IMR-90 (cell line): ENCODE measurements at regions not wholly inside any gene's neighbourhood (a gene's known extent, or its start where the extent isn't known, plus 50 kb on each side); places are given as distances from the start of the nearest gene placed in this dataset.

Source experiments
- ATAC-seq: fragments of 200-7000 bp; cut with Tn5 transposase; 2 replicates; pipeline ENCODE4 v1.9.1; 2020; ENCODE audit warnings: low read depth, mild to moderate bottlenecking, moderate library complexity
- BruUV-seq: library from RNA; stranded (reverse); fragments of 400-500 nt; replicated peaks from 2 replicates; lab custom pipeline; 2021; lab: Mats Ljungman, UMichigan
- CTCF ChIA-PET: fragments of 300-600 bp; formaldehyde crosslinking; extraction: SDS; loops from one replicate; lab custom pipeline; 2021; ENCODE audit warnings: antibody characterized with exemption; lab: Yijun Ruan, JAX
- POLR2A ChIA-PET: fragments of 300-600 bp; sonication (Branson Sonifier 250); formaldehyde crosslinking; loops from one replicate; lab custom pipeline; 2022; ENCODE audit warnings: antibody characterized with exemption; ENCODE audit not compliant: unreplicated experiment; lab: Charles Lee
- DNase-seq: peaks from one replicate; pipeline ENCODE4 v3.0.0; 2013
- H2AFZ ChIP-seq: replicated peaks from 2 replicates; pipeline ENCODE3; 2013; ENCODE audit warnings: low read length, mild to moderate bottlenecking; ENCODE audit not compliant: poor library complexity
- H2AK5ac ChIP-seq: 2 replicates; pipeline ENCODE4 v1.6.1; 2013; ENCODE audit warnings: low read depth, low read length, inconsistent platforms
- H2AK9ac ChIP-seq: replicated peaks from 2 replicates; pipeline ENCODE3; 2013; ENCODE audit warnings: mild to moderate bottlenecking, low read depth, low read length, moderate library complexity; ENCODE audit not compliant: poor library complexity
- H2BK120ac ChIP-seq: 2 replicates; pipeline ENCODE4 v1.6.1; 2013; ENCODE audit warnings: low read depth, low read length, inconsistent platforms
- H2BK15ac ChIP-seq: 3 replicates; pipeline ENCODE4 v1.6.1; 2013; ENCODE audit warnings: low read depth, low read length, inconsistent platforms
- H2BK20ac ChIP-seq: 2 replicates; pipeline ENCODE4 v1.6.1; 2013; ENCODE audit warnings: low read depth, mild to moderate bottlenecking, inconsistent platforms, low read length, moderate library complexity
- H2BK5ac ChIP-seq: 2 replicates; pipeline ENCODE4 v1.6.1; 2013; ENCODE audit warnings: mild to moderate bottlenecking, low read depth, low read length, inconsistent platforms; ENCODE audit not compliant: poor library complexity, severe bottlenecking
- H3K14ac ChIP-seq: replicated peaks from 2 replicates; pipeline ENCODE4 v1.6.1; 2013; ENCODE audit warnings: low read depth, low read length, inconsistent platforms
- H3K18ac ChIP-seq: 2 replicates; pipeline ENCODE4 v1.6.1; 2013; ENCODE audit warnings: low read depth, low read length, control low read depth
- H3K23ac ChIP-seq: 2 replicates; pipeline ENCODE4 v1.6.1; 2013; ENCODE audit warnings: low read depth, low read length, inconsistent platforms
- H3K27ac ChIP-seq: 2 replicates; pipeline ENCODE4 v1.5.1; 2013; ENCODE audit warnings: mild to moderate bottlenecking, control low read depth, low read length; ENCODE audit not compliant: insufficient read depth
- H3K27me3 ChIP-seq: 2 replicates; pipeline ENCODE4 v1.6.1; 2013; ENCODE audit warnings: low read length; ENCODE audit not compliant: control insufficient read depth, insufficient read depth
- H3K36me3 ChIP-seq: 2 replicates; pipeline ENCODE4 v1.6.1; 2013; ENCODE audit warnings: low read length, mixed read lengths; ENCODE audit not compliant: control insufficient read depth, insufficient read depth
- H3K4ac ChIP-seq: 2 replicates; pipeline ENCODE4 v1.6.1; 2013; ENCODE audit warnings: low read depth, low read length, inconsistent platforms
- H3K4me1 ChIP-seq: 2 replicates; pipeline ENCODE4 v1.6.1; 2013; ENCODE audit warnings: low read length, mixed read lengths; ENCODE audit not compliant: control insufficient read depth, insufficient read depth
- H3K4me2 ChIP-seq: 2 replicates; pipeline ENCODE4 v1.6.1; 2013; ENCODE audit warnings: low read depth, mild to moderate bottlenecking, control low read depth, low read length, moderate library complexity
- H3K4me3 ChIP-seq: 2 replicates; pipeline ENCODE4 v1.5.1; 2013; ENCODE audit warnings: low read depth, mild to moderate bottlenecking, control low read depth, low read length, moderate library complexity; ENCODE audit not compliant: insufficient read depth
- H3K56ac ChIP-seq: 2 replicates; pipeline ENCODE4 v1.6.1; 2013; ENCODE audit warnings: low read length, inconsistent platforms; ENCODE audit not compliant: insufficient read depth; ENCODE audit errors: extremely low read depth
- H3K79me1 ChIP-seq, 2 experiments: 2 replicates each; pipeline ENCODE4 v1.6.1; 2013; ENCODE audit warnings: low read length in 2 of 2, inconsistent platforms in 1 of 2, low read depth in 1 of 2
- H3K9ac ChIP-seq: 2 replicates; pipeline ENCODE4 v1.6.1; 2013; ENCODE audit warnings: low read depth, low read length, control low read depth
- H3K9me1 ChIP-seq: 2 replicates; pipeline ENCODE4 v1.6.1; 2013; ENCODE audit warnings: low read length, inconsistent platforms; ENCODE audit not compliant: insufficient read depth
- H3K9me3 ChIP-seq: 2 replicates; pipeline ENCODE4 v1.6.1; 2013; ENCODE audit warnings: low read length; ENCODE audit not compliant: control insufficient read depth, insufficient read depth
- H4K20me1 ChIP-seq: 2 replicates; pipeline ENCODE4 v1.6.1; 2013; ENCODE audit warnings: low read length, inconsistent platforms; ENCODE audit not compliant: insufficient read depth
- H4K5ac ChIP-seq: 2 replicates; pipeline ENCODE4 v1.6.1; 2013; ENCODE audit warnings: mild to moderate bottlenecking, low read depth, low read length, control low read depth
- H4K8ac ChIP-seq, 2 experiments: 2 replicates each; pipeline ENCODE4 v1.6.1; 2013; ENCODE audit warnings: low read depth in 2 of 2, low read length in 2 of 2, control low read depth in 1 of 2, inconsistent platforms in 1 of 2
- H4K91ac ChIP-seq: 2 replicates; pipeline ENCODE4 v1.6.1; 2013; ENCODE audit warnings: low read depth, low read length, inconsistent platforms; ENCODE audit not compliant: insufficient read depth
- BHLHE40 ChIP-seq: fragments of 150-350 bp; IDR thresholded peaks from 2 replicates; pipeline ENCODE4 v1.6.1; 2016; ENCODE audit warnings: mild to moderate bottlenecking, low read depth, low read length
- MAZ ChIP-seq: IDR thresholded peaks from 2 replicates; pipeline ENCODE4 v1.6.1; 2012; ENCODE audit warnings: low read depth, mild to moderate bottlenecking, low read length, improper control_type of control experiment, moderate library complexity, borderline replicate concordance
- MXI1 ChIP-seq: IDR thresholded peaks from 2 replicates; pipeline ENCODE4 v1.6.1; 2012; ENCODE audit warnings: low read depth, mild to moderate bottlenecking, low read length, moderate library complexity, borderline replicate concordance
- POLR2A ChIP-seq: IDR thresholded peaks from 2 replicates; pipeline ENCODE4 v1.6.1; 2012; ENCODE audit warnings: mild to moderate bottlenecking, low read depth, low read length
- RAD21 ChIP-seq: IDR thresholded peaks from 2 replicates; pipeline ENCODE4 v1.6.1; 2012; ENCODE audit warnings: low read length, improper control_type of control experiment
- RCOR1 ChIP-seq: IDR thresholded peaks from 2 replicates; pipeline ENCODE4 v1.6.1; 2012; ENCODE audit warnings: mild to moderate bottlenecking, low read length, improper control_type of control experiment; ENCODE audit not compliant: insufficient replicate concordance
- SMC3 ChIP-seq: fragments of 150-350 bp; IDR thresholded peaks from 2 replicates; pipeline ENCODE4 v1.6.1; 2016; ENCODE audit warnings: low read depth, mild to moderate bottlenecking, antibody characterized with exemption, low read length, moderate library complexity
- USF2 ChIP-seq: fragments of 150-350 bp; IDR thresholded peaks from 2 replicates; pipeline ENCODE4 v1.6.1; 2017; ENCODE audit warnings: mild to moderate bottlenecking, antibody characterized with exemption, low read length, low read depth
- WGBS, 2 experiments: methylation state at CpG; one replicate each; pipeline versions ENCODE4 v1.1.5 to v1.1.7; 2013; ENCODE audit warnings: missing lambda C conversion rate in 2 of 2; ENCODE audit not compliant: insufficient read length in 1 of 2; ENCODE audit errors: extremely low coverage in 2 of 2; 5-methylcytosine and 5-hydroxymethylcytosine counted together
- dilution Hi-C: fragments of 300-500 bp; cut with HindIII; formaldehyde crosslinking; loops from one replicate; pipeline ENCODE4 v1.14.3; 2018; ENCODE audit warnings: low sequenced_read_pairs; ENCODE audit not compliant: unreplicated experiment
- in situ Hi-C: fragments of 300-500 bp; cut with MboI; formaldehyde crosslinking; loops from 3 replicates; pipeline ENCODE4 v1.14.3; 2019; ENCODE audit warnings: low sequenced_read_pairs, inconsistent platforms, mixed read lengths
- intact Hi-C: fragments of 100-400 bp; cut with micrococcal nuclease; formaldehyde crosslinking; loops from 2 replicates; pipeline ENCODE4 v1.10.0; 2022
- TF ChIP-seq, protein P1 (sequence below): fragments of 150-350 bp; IDR thresholded peaks from 2 replicates; pipeline ENCODE4 v1.6.1; 2016; ENCODE audit warnings: low read depth, mild to moderate bottlenecking, low read length, moderate library complexity, borderline replicate concordance

GRCh38 chr15:81930582-81931369, 115.0 kb downstream of the MEX3B start:
- Histone ChIP-seq H3K27ac (no peak overlapping the region), H2AFZ (no peak overlapping the region), H3K9ac (no peak overlapping the region), H3K4me3 (no peak overlapping the region), H3K9me1 (no peaks in the 10 kb centered on the region), H3K4me2 (no peak overlapping the region), H3K4me1 (no peaks in the 10 kb centered on the region; the same call in 1 of the 2 replicates), H4K91ac (no peak overlapping the region), H3K56ac (no peak overlapping the region), H2AK9ac (no peak overlapping the region), H3K18ac (no peak overlapping the region), H3K4ac (no peak overlapping the region; the same call in 1 of the 2 replicates), H3K36me3 (no peaks in the 10 kb centered on the region), H4K8ac (no peak overlapping the region), H3K14ac (no peak overlapping the region), H3K79me1 (no peaks in the 10 kb centered on the region), H4K5ac (no peak overlapping the region), H2BK5ac (no peak overlapping the region), H3K23ac (no peak overlapping the region), H2BK20ac (no peak overlapping the region), H2AK5ac (no peak overlapping the region), H2BK120ac (no peak overlapping the region), H3K27me3 (no peaks in the 10 kb centered on the region), H2BK15ac (no peak overlapping the region), H4K20me1 (no peaks in the 10 kb centered on the region), H3K9me3 (no peaks in the 10 kb centered on the region)
- dilution Hi-C loops: no loop called here
- ChIA-PET CTCF (interaction anchor here (0.5 kb wide), 1 partner anchor 1928 kb away, joined by 3 read pairs; no protein-coding TSS in a partner anchor), POLR2A (interaction anchor here (0.5 kb wide), 1 partner anchor 225 kb away, joined by 6 read pairs; no protein-coding TSS in a partner anchor)
- BruUV-seq: no TSS peak
- in situ Hi-C loops: loop anchor here (10.0 kb wide), 1 partner anchor 456 kb away; no protein-coding TSS in a partner anchor
- intact Hi-C loops: loop anchor here (5.0 kb wide), 1 partner anchor 88 kb away; no protein-coding TSS in a partner anchor
- no peak for DNase-seq
- no peak for ATAC-seq
- no peak for TF ChIP-seq RCOR1
- TF ChIP-seq BHLHE40: no peak
- TF ChIP-seq, protein P1, sequence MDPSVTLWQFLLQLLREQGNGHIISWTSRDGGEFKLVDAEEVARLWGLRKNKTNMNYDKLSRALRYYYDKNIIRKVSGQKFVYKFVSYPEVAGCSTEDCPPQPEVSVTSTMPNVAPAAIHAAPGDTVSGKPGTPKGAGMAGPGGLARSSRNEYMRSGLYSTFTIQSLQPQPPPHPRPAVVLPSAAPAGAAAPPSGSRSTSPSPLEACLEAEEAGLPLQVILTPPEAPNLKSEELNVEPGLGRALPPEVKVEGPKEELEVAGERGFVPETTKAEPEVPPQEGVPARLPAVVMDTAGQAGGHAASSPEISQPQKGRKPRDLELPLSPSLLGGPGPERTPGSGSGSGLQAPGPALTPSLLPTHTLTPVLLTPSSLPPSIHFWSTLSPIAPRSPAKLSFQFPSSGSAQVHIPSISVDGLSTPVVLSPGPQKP: no peak
- TF ChIP-seq USF2: no peak
- no peak for TF ChIP-seq MXI1
- no peak for TF ChIP-seq MAZ
- TF ChIP-seq RAD21: no peak
- TF ChIP-seq SMC3: no peak
- TF ChIP-seq POLR2A: no peak
- 96% methylated on average over 4 of the region's 11 CpGs; no CpG with 5 or more reads in 1 of the 2 experiments for WGBS, 2 experiments
